Non-pigmented ciliary epithelial cell (primary cell): ENCODE measurements at regions not wholly inside any gene's neighbourhood (a gene's known extent, or its start where the extent isn't known, plus 50 kb on each side); places are given as distances from the start of the nearest gene placed in this dataset.

ENCODE experiments used
- DNase-seq: peaks from one replicate; pipeline ENCODE4 v3.0.0-alpha.2; 2010; ENCODE audit warnings: low read depth

DNA sequence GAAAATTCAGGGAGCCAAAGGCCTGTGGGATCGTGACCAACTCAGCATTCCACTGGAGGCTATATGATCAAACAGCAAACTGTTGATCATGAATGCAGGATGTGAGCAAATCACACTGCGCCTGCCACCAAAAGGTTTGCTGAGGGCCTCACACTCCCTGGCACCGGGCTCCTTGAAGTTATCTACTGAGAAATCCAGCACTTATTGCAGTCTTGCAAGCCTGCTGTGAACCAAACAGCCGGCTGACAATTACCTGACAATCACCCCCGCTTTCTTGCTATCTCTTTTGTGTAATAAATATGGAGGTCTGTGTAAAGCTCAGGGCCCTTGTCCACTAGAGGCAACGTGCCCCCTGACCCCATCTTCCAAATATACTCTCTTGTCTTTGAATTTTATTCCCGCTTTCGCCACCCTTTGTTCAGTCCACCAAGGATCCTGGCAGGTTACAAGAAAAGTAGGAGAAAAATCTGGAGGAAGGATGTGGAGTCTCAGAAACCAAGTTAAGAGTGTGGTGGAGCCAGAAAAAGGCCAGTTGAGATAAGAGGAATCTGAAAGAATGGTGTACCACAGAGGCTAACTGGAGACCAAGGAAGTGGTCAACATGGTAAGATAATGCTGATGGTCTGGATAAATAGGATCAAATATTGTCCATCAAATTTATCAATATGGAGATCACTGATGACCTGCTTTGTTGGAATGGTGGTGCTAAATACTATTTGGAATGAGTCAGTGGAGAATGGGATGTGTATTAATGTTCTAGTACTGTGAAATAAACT is 229.2 kb downstream of the ALX1 start:
- DNase-seq: no peak

DNA sequence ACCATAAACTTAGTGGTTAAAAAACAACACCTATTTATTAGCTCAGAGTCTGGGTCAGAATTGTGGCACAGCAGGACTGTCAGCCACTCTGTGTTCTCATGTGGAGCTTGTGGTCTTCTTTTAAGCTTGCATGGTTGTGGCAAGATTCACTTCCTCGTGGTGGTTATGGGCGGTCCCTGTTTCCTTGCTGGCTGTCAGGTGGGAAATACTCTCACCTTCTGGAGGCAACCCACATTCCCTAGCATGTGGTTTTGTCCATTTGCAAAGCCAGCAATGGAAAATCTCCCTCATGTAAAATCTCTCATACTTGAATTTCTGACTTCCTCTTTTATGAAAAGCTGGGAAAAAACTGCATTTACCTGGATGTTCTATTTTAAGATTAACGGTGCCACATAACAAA is 229.8 kb downstream of the ALX1 start:
- DNase-seq: peak; percentile 17

DNA sequence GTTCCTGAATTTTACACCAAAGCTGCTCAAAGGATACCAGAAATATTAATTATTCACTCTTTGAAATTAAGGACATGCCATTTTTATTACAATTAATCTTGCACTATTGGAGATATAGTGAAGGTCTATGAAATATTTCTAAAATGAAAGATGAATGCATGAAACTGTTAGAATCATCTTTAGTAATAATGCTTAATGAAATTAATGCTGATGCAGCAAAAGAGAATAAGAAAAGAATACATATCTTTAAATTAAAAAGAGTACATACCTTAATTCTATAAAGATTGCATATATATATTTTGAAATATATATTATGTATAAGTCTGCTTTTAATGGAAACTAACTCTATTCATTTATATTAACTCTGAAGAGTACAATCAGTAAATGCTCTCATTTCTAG is 236.0 kb downstream of the ALX1 start:
- no peak for DNase-seq

DNA sequence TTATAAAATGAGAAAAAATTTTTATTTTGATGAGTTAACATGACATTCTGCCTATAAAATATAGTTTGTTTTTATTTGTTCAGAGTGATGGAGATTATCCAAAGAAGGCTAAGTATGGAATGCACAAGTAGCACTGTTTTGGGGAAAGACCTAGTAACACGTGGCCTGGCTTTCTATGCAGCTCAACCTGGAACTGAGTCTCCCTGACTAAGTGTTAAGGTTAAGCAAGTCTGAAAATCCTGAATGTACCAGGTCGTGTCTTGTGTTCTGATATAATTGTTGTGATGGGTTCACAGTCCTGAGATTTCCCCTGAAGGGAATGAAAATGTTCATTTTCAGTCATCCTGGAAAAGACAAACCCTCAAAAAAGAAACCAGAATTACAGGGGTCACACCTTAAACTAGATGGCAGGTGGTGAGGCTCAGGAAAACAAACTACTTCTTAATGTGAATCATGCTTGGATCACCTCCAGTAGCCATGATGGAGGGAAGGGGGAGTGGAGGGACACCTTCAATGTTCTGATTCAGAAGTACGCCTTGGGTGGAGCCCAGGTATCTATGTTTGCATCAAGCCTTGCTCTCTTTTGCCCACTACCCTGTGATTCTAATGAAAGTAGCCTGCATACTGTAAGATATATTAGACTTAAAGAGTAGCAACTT is 236.8 kb downstream of the ALX1 start:
- DNase-seq: no peak

DNA sequence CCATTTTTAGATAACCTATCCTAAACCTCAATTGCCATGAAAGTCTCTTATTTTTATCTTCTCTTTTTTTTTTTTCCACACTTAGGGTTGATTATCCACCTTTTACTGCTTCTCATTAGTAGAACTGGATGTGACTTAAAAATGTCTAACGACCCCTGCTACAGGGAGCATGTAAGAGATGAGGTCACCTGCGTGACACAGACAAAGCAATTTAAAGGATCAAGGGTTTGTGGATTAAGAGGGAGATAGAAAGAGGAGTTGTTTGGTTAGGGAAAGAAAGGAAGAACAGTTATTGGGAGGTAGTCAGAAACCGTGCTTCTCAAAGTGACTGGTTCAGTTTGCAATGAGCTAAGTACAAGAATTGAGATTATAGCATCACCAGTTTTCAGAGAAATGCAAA is 239.1 kb downstream of the ALX1 start:
- no peak for DNase-seq

DNA sequence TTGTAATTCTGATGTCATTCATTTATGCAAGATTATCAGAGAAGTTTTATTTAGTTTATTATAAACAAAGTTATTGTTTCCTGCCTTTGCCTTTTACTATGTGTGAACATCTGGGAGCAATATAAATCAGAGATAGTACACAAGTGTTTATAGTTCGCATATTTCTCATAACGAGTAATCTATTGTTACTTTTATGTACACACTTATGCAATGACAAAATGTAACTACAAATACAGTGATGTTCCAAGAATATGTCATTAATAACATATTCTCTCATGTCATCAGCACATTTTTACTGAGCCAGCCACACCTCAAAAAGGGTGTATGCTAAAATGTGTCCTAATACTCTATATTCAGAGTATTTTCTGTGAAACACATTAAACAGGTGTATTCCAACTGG is 243.2 kb downstream of the ALX1 start:
- DNase-seq: no peak

DNA sequence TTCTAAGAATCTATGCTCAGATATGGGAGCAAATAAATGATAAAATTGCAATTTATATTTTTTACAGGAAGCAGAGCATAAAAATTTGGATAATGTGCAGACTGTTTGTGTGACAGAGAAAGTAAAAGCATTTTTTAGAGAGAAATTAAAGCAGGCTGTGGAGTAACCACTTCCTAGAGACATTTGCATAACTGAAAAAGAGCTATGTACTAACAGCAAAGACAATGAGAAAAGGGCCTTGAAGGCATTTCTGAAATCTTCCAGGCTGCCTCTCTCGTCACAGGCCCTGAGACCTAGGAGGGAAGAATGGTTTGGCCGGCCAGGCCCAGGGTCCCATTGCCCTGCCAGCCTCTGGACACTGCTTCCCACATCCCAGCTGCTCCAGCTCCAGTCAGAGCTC is 247.2 kb downstream of the ALX1 start:
- no peak for DNase-seq

DNA sequence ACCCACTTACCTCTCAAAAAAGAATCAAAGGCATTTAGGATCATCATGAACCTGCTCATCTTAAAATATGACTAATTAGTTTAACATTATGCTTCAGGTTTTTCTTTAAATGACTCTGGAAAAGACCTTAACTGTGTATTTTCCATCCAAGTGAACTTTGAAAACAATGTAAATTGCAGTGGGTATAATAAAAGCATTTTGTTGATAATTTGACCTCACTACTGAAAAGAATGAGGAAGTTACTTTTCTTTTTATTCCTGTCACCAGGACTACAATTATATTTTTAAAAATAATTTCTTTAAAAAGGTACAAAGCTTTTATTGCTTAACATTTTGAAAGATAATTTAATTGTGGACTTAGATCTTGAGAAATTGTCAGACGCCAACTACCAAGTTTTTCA is 249.9 kb downstream of the ALX1 start:
- DNase-seq: no peak

DNA sequence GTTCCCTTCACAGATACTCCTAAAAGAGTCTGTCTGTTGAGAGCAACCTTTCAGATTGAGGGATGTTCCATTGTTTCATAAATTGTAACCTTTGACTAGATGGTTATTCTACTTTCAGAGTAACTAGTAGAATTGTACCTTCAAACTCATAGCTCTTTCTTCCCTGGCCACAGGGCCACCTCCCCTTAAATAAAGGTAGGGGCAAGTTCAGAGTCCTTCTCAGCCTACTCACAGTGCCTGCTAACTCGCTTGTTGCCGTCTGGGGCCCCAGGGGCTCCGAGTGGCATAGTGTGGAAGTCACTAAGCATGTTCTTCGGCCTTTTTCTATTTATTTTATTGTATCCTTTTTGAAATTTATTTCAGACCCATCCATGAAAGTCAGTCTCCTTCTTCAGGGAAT is 250.4 kb downstream of the ALX1 start:
- no peak for DNase-seq

DNA sequence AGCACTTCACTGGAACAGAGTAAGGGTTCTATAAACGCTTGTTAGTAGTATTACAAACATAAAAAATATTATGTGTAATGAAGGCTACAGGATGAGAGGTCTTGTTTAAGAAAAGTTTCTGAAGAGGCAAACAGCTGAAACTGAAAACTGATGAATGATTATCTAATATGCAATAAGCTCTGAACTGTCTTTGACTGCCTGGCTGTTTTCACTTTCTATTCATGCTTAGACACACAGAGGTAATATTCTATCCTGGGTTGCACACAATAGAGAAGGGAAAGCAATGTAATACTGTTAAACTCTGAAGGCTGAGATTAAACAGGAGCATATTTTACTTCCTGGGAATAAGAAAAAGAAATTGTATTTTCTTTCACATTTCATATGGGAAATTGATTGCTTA is 251.3 kb downstream of the ALX1 start:
- DNase-seq: no peak

DNA sequence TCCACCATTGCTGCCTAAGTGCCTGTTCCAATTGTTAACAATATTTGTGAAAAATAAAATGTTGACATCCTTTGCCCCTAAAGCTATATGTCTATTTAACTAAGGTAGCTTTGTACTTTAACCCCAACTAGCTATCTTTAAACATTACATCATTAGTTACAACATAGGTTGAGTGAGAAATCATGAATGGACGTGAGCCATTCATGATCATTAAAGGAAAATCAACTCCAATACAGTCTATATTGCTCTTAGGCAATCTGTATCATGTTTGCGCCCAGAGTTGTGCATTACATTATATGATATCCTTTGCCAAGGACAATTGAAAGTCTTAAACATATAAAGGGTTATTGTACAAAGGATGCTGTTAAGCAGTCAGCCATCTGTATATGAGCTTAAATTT is 269.6 kb downstream of the ALX1 start:
- DNase-seq: no peak

DNA sequence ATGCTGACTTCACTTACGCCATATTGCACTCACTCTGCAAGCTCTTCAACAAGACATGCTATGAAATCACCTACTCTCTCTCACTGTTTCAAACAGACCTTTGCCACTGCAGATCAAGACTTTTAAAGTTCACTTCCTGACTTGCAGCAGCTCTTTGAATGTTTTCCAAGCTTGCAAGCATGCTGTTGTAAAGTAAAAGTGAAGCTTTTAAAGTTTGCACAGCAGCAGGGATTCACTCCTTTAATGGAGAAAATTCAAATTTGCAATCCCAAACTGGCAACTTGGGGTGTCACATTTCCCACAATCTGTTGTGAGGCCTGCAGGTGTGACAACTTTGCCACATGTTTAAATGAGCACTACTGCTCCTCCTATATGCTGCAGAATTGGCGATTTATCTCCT is 270.9 kb downstream of the ALX1 start:
- DNase-seq: no peak

DNA sequence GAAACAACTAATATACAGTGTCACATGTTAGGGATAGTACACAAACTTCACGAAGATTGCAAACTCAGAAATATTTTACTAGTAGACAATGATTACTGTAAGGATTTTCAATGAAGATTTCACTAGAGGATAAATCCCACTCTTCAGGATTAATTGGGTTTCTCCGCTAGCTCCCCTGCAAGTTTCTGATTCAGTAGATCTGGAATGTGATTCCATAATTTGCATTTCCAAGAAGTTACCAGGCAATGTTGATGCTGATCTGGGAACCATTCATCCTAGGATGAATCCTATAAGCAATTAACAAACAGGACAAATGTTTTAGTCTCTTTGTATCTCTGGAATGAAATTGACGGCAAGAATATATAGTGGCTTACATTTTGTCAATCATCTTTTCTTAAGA is 272.4 kb downstream of the ALX1 start:
- no peak for DNase-seq

DNA sequence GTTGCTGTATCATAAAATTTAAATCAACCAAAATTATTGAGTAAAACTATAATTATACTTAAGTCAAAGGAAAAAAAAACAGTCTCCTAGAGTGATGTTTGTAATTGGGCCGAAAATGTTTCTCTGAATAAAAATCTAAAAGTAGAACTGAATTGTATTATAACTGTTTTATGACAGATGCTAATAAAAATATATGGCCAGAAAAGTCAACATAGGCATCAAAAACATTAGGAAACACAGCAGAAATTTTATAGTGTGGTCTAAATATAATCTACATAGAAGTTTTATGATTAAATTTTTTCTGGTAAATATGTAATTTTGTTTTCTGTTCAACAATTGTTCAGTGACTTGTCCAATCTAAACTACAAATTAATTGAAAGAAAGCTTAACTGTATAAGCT is 277.8 kb downstream of the ALX1 start:
- DNase-seq: no peak

DNA sequence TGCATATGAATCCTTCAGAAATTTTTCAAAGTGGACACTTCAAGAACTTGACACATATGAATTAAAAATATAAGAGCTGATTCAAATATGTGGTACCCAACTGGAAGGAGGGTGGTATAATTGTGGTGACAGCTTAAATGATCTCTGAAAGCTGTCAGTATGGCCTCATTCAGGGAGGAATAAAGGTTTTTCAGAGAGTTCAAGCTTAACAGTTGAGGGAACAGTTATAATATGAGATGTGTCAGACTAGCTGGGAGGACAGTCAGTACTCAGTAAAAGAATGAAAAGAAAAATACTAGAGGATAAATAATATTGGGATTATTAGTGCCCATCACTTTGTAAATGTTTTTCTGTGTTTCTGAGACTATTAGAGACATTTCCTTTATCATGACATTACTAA is 277.5 kb downstream of the RASSF9 start:
- DNase-seq: no peak

DNA sequence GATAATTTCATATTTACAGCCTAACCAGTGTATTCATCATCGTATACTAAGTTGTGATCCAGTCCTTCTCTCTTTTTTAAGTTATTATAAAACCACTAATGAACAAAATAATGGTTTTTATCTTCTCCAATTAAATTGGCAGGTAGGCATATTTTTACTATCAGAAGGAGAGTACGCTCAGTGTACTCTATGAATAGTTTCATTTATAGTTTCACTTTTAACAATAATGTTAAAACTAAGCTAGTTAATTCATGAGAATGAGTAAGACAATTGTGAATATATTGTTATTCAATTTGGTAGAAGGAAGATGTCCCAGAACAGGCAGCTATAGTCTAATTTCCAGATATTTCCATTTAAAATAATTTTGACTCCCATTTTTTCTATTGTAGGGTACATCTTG is 277.1 kb downstream of the RASSF9 start:
- no peak for DNase-seq

DNA sequence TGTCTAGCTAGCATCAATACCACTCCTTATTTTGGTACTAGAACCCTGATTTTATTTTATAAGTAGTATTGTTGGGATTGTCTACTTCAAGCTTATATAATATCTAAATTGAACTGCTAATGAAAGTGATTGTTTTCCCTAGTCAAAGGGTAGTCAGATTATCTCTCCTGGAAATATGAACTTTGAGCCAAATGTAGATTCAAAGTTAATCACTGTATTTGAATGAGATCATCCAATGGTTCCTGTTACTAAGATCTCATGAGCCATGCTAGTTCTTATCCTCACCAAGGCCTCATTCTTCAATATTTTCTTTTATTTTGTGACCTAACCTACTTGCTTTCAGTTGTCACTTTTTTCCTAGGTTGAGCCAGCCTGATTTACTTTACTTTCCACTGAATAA is 276.7 kb downstream of the RASSF9 start:
- DNase-seq: no peak

DNA sequence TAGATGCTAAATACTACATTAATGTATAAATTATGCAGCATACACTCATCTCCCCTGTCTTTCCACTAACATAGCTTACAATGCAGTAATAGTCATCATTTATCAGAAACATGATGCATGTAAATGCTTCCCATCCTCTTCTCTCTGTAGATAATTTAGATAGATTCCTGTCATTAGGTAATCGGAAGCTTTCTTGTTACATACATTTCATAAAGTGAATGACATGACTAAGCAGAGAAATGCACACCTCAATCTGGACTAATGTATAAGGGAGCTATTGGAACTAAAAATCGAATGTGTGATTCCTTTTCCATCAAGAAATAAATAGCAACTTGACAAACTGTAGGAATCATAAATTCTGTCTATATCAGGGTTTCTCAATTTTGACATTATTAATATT is 273.4 kb downstream of the RASSF9 start:
- DNase-seq: no peak

DNA sequence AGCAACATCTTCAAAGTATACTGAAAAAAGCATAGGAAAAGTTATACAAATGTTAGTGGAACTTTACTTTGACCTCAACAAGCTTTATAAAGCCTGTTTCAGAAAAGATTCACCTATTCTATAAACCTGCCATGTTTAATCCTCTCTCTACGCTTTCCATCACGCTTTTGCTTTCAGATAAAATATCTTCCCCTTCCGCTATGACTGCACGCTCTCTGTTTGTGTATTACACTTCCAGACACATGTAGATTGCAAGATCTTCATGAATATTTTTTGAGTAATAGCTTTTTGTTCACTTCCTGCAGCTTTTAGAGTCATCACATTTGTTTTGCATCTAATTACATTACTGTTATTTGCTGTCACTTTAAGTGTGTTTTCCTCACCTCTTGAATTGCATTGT is 271.4 kb downstream of the RASSF9 start:
- no peak for DNase-seq

DNA sequence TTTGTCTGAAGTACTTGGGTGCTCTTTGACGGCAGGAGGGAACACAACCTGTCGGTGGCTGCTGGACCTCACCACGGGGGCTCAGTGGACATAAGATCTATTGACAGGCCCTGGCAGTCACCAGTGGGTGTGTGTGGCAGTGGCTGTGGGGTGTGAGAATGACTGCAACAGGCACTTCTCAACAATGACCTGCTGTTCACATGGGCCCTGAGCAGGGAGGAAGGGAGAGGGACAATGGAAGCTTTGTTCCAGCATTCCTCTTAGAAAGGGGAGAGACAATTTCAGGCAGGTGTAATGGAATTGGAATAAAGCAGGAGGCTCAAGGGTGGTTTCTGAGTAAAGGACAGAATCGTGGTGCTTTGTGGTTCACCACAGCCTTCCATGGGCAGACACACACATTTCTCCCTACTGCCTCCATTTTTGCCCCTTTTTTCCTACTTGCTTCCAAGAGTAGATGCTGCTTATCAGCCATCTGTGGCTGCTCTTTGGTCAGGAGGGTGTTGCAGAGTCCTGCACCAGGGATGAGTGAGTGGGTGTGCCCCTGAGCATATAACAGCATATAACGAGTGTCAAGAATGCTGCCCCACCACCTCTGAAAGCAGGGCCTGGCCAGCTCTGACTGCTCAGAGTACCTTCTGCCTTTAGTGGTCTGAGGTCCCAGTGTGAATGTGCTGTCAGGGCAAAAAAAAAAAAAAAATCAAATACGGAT is 267.7 kb downstream of the RASSF9 start:
- no peak for DNase-seq

DNA sequence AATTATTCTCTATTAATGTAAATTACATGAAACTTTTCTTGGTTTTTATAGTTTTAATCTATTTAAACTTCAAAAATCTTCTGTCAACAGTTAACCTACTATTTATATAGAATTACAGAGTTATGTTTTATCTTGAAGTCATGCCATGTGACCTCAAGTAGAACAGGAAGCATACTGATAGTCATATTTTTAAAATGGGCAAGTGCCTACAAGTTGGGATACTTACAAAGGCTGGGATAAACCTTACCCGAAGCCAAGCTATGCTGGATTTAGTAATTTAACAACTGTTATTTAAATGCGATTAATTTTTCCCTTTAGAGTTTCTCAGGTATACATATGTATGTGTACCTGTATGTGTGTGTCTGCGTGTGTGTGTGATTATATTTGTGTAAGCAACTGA is 266.9 kb downstream of the RASSF9 start:
- DNase-seq: no peak

DNA sequence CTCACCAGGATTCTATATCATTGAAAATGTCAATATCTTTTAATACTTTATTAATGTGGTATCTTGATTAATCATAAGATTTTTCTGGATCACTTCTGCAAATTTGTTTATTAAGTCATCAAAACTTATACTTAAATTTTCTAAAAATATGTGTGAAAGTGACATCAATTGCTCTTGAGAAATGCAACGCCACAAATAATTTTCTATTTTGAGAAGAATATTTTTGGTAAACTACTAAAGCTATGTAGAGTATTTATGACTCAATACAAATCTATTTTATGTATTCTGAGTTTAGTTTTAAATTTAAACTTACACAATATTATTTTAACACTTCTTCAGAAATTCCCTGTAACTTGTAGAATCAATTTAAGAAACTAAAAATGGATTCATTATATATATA is 263.3 kb downstream of the RASSF9 start:
- DNase-seq: no peak

DNA sequence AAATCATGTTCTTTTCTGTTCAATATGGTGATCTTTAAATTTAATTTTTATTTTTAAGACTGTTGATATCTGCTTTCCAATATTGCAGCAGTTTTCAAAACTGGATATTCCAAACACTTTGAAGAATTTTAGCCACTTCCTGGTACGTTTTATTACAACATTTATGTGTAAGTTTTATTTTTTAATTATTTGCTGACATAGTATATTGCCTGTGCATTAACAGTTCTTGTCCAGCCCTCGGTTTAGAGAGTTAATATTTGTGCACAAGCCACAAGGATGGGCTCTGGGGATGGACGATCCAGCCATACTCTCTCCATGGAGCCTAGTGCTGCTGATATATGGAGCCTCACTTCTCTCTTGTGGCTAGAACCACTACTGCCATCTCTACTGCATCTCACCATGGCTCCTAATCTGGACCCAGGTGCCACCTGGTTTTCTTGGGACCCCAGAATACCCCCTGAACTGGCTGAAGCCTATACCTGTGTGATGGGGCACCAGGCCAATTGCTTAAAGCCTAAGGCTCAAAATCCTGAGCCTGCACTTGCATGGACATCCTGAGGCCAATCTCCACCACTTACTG is 262.5 kb downstream of the RASSF9 start:
- DNase-seq: no peak
